ENCODE measurements at regions not wholly inside any gene's neighbourhood (a gene's known extent, or its start where the extent isn't known, plus 50 kb on each side); places are given as distances from the start of the nearest gene placed in this dataset.

DNA sequence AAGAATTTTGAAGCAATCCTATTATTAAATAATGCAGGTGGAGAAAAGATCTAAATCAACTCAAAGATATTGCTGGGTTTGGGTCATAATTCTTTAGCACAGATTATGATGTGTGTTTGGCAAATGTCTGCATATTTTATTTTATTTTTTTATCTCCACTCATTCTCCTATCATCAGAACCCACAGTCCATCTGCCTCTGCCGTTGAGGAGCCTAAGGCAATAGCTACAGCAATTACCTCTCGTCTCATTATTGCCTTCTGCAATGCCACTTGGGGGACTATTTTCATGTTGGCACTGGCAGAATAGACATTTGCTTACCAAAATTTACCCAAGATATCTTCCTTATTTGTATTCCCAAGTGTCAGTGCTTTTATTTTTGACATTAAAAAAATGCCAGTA lies 815.9 kb upstream of the CNTNAP5 start:
- DNase-seq = no peak

DNA sequence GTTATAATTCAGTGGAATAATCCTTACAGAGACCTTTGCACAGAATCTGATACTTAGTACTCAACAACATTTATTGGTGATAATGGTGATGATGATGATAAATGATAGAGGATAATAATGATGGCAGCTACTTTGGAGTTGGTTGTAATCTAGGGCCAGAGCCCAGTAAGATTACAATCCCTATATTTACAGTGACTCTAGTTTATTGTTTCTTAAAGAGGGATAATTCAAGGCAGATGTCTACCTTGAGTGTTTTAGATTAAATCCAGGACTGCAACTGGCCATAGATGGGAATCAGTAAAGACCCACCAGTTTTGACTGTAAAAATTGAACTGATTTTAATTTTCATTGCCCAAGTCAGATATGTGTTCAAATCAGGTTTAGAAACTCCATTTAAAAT lies 813.9 kb upstream of the CNTNAP5 start:
- DNase-seq = no peak

DNA sequence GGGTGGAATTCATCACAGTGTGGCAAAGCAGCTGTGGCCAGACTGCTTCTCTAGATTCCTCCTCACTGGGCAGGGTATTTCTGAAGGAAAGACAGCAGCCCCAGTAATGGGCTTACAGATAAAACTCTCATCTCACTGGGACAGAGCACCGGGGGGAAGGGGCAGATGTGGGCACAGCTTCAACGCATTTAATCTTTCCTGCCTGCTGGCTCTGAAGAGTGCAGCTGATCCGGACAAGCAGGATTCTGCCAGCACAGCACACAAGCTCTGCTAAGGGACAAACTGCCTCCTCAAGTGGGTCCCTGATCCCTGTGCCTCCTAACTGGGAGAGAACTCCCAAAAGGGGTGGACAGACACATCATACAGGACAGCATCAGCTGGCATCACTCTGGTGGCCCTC lies 779.9 kb upstream of the CNTNAP5 start:
- DNase-seq = no peak

DNA sequence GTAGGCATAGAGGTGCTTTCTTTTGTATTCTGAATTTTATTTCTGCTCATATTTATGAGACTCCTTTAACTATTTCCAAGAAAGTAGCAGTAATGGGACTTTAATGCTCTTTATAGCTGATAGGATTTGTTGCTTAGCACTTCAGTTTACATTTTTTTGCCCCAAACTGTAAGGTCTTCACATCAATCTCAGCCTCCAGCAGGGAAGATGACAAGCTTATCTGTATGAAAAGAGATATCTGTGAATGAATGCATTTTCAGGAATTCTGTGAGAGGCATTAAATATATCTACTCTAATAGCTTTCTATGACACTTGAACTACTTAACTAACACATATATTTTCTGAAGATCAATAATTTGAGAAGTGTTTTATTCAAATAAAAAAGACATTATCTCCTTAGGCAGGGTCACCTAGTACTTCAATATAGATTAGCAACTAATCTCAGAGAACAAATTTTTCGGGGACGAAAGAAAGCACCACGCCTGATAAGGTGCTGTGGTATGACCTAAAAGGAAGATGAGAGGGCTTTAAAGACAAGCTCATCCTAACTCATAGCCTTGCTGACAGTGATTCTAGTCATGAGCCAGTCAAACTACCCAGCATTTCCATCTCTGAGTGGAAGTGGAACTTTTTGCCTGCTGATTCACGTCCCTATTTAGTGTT lies 766.1 kb upstream of the CNTNAP5 start:
- no peak for DNase-seq

DNA sequence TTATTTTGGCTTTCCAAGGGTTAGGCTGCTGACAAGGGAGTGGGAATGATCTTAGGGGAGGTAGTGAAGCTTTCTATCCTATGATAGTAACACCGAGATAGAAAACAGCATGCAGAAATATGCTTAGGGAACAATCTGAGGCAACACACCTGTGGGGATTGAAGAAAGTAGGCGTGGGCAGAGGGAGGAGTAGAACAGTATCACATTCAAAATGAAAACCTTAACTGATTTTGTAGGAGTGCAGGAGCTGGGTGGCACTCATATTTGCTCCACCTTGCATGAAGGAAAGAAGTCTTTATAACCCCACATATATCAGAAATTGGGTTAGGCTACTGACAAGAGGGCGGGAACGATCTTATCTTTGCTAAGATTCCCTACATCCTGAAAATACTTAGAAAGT lies 762.2 kb upstream of the CNTNAP5 start:
- DNase-seq = no peak

DNA sequence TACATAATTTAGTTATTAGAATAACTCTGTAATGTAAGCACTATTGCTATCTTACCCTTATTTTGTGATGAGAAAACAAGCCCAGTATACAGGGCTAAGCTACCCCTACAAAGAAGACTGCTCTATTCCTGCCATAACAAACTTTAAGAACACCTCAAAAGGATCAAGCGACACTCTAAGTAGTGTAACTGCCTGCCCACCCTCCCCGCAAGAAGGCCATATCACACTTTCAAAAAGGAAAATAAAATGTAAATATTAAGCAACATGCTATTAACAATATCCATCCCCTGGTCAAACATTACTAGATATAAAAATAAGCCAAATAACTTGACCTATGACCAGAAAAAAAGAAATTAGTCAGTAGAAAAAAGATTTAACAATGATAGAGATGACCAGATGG lies 741.7 kb upstream of the CNTNAP5 start:
- no peak for DNase-seq

DNA sequence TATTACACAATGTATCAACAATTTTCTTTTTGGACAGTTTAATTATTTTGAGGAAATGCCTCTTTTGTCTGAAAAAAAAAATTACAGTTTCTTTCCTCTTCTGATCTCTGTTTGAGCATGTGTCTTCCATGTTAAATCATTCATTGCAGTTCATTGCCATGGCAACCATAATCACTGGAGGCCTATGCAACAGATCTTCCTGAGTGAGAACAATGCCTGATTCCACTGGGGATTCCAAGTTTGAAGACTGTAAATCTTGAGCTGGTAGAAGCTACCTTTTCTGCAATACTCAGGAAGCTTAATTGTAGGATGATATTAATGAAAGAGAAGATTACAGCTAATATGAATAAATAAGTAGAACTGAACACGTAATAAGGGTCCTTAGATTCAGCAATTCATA lies 721.4 kb upstream of the CNTNAP5 start:
- no peak for DNase-seq

Measured in femur (tissue), 1 donor.